ENCODE measurements at regions not wholly inside any gene's neighbourhood (a gene's known extent, or its start where the extent isn't known, plus 50 kb on each side); places are given as distances from the start of the nearest gene placed in this dataset.

DNA sequence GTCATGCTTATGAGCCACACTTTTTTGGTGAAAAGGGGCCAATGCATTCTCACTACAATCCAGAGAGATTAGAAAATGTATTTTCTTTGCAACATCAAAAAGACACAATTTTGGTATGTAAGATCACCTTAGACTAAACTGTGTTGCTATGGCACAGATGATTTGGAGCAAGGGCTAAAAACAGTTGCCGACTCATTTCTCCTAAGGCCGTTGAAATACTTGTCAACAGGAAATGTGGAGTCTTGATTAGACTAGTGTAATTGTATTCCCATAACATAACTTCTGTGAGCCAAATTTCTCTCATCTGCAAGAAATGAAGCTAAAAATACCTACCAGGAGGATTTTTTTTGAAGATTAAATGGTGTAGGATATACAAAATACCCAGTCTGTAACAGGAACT, 2547.7 kb downstream of the ARAP2 start:
- H2AFZ ChIP-seq (ENCODE audit: low read depth, low read length, poor library complexity, severe bottlenecking) = peak overlapping the region; percentile 51
- ChIA-PET CTCF (no interaction called here), RAD21 (ENCODE audit: low non-redundant PET in 1 of 2, low total read pairs in 2 of 2, uncharacterized antibody in 2 of 2, unreplicated experiment in 2 of 2) (no interaction called here), POLR2A (no interaction called here)
- no peak overlapping the region for H3K4me3 ChIP-seq (replicated peaks in 1 of 2; ENCODE audit: low read depth in 1 of 2, low read length in 2 of 2)
- ATAC-seq (no peak), DNase-seq (ENCODE audit: low read depth, low spot score) (no peak)
- H3K4me1 ChIP-seq (ENCODE audit: control insufficient read depth in 1 of 2, insufficient read depth in 2 of 2, low read length in 2 of 2) = no peaks in the 10 kb centered on the region
- no TSS peak for BruUV-seq (replicated peaks)
- no peak overlapping the region for H3K9ac ChIP-seq (ENCODE audit: low read length)
- no peak overlapping the region for H3K27ac ChIP-seq (ENCODE audit: low read depth, low read length)
- no peak overlapping the region for H3K4me2 ChIP-seq (ENCODE audit: low read length)
- no peaks in the 10 kb centered on the region for H3K36me3 ChIP-seq (ENCODE audit: control insufficient read depth in 1 of 2, insufficient read depth in 2 of 2, low read length in 2 of 2)
- H3K9me2 ChIP-seq (ENCODE audit: insufficient read depth) = no peaks in the 10 kb centered on the region
- intact Hi-C loops (cut with micrococcal nuclease) = no loop called here
- no peaks in the 10 kb centered on the region for H3K79me2 ChIP-seq (ENCODE audit: insufficient read depth, low read length)
- no peaks in the 10 kb centered on the region for H3K9me3 ChIP-seq (ENCODE audit: control insufficient read depth in 1 of 2, insufficient read depth in 1 of 2, low read depth in 1 of 2, low read length in 2 of 2)
- H3K27me3 ChIP-seq (ENCODE audit: insufficient read depth, low read length) = no peaks in the 10 kb centered on the region
- no peaks in the 10 kb centered on the region for H4K20me1 ChIP-seq (ENCODE audit: insufficient read depth)
- TF ChIP-seq FOSL1 (IDR thresholded peaks at IDR 0.05; ENCODE audit: low read depth) (no peak), EGR1 (IDR thresholded peaks at IDR 0.05; ENCODE audit: low read depth) (no peak), SIN3A (IDR thresholded peaks at IDR 0.05; ENCODE audit: low read depth) (no peak), POLR2A (IDR thresholded peaks at IDR 0.05; ENCODE audit: borderline replicate concordance, extremely low read depth, insufficient read depth, insufficient read length) (no peak), SRF (IDR thresholded peaks at IDR 0.05; ENCODE audit: low read depth) (no peak), RAD21 (IDR thresholded peaks at IDR 0.05; ENCODE audit: low read depth) (no peak), CEBPB (IDR thresholded peaks at IDR 0.05; ENCODE audit: low read depth) (no peak), CBX3 (IDR thresholded peaks at IDR 0.05; ENCODE audit: low read depth) (no peak)
- TF ChIP-seq, protein P1, sequence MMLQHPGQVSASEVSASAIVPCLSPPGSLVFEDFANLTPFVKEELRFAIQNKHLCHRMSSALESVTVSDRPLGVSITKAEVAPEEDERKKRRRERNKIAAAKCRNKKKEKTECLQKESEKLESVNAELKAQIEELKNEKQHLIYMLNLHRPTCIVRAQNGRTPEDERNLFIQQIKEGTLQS (IDR thresholded peaks at IDR 0.05) = no peak
- TF ChIP-seq, protein P2, sequence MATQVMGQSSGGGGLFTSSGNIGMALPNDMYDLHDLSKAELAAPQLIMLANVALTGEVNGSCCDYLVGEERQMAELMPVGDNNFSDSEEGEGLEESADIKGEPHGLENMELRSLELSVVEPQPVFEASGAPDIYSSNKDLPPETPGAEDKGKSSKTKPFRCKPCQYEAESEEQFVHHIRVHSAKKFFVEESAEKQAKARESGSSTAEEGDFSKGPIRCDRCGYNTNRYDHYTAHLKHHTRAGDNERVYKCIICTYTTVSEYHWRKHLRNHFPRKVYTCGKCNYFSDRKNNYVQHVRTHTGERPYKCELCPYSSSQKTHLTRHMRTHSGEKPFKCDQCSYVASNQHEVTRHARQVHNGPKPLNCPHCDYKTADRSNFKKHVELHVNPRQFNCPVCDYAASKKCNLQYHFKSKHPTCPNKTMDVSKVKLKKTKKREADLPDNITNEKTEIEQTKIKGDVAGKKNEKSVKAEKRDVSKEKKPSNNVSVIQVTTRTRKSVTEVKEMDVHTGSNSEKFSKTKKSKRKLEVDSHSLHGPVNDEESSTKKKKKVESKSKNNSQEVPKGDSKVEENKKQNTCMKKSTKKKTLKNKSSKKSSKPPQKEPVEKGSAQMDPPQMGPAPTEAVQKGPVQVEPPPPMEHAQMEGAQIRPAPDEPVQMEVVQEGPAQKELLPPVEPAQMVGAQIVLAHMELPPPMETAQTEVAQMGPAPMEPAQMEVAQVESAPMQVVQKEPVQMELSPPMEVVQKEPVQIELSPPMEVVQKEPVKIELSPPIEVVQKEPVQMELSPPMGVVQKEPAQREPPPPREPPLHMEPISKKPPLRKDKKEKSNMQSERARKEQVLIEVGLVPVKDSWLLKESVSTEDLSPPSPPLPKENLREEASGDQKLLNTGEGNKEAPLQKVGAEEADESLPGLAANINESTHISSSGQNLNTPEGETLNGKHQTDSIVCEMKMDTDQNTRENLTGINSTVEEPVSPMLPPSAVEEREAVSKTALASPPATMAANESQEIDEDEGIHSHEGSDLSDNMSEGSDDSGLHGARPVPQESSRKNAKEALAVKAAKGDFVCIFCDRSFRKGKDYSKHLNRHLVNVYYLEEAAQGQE (IDR thresholded peaks at IDR 0.05; ENCODE audit: low read depth) = no peak
- TF ChIP-seq, protein P3, sequence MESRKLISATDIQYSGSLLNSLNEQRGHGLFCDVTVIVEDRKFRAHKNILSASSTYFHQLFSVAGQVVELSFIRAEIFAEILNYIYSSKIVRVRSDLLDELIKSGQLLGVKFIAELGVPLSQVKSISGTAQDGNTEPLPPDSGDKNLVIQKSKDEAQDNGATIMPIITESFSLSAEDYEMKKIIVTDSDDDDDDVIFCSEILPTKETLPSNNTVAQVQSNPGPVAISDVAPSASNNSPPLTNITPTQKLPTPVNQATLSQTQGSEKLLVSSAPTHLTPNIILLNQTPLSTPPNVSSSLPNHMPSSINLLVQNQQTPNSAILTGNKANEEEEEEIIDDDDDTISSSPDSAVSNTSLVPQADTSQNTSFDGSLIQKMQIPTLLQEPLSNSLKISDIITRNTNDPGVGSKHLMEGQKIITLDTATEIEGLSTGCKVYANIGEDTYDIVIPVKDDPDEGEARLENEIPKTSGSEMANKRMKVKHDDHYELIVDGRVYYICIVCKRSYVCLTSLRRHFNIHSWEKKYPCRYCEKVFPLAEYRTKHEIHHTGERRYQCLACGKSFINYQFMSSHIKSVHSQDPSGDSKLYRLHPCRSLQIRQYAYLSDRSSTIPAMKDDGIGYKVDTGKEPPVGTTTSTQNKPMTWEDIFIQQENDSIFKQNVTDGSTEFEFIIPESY (IDR thresholded peaks at IDR 0.05; ENCODE audit: extremely low read depth, insufficient replicate concordance, low read length) = no peak

Data from HCT116 (cell line).